ENCODE measurements at regions not wholly inside any gene's neighbourhood (a gene's known extent, or its start where the extent isn't known, plus 50 kb on each side); places are given as distances from the start of the nearest gene placed in this dataset.
"Not testable (repeated sequence)": the region's sequence is repeated elsewhere in the genome, so short reads cannot be mapped to it uniquely, and the experiment has no call there.

DNA sequence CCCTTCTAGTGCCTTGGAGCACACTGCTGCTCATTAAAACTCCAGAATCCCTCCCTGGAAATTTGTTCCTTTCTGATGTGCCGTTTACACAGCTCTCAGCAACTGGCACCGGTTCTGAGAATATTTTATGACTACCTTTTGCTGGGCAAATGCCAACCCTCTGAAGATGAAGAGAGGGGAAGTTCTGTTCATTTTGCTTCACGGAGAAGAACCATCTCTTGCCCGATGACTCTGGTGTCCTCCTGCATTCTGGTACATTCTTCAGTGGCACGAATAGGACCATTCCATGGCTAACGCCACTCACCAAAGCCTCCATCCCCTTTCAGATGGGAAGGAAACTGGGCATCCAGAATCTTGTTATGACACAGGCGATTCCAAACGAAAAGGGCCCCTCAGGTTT, 96.2 kb upstream of the SIM2 start:
- DNase-seq = no peak

DNA sequence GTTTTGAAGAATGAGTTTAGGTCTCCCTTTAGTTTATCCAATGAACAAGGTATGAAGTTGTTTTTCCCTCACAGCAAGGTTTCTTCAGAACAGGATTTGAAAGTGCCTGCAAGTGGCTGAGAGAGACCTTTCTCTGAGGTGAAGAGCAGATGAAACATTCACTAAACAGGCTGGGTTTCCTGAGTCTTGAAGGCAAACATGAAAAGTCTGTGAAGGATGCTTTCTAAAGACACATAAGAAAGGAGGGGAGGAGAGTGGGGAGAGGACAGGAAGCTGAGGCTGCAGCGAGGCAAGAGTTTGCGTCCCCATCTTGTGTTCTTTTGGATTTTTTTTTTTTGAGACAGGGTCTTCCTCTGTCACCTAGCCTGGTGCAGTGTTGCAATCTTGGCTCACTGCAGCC, 95.7 kb upstream of the SIM2 start:
- no peak for DNase-seq

DNA sequence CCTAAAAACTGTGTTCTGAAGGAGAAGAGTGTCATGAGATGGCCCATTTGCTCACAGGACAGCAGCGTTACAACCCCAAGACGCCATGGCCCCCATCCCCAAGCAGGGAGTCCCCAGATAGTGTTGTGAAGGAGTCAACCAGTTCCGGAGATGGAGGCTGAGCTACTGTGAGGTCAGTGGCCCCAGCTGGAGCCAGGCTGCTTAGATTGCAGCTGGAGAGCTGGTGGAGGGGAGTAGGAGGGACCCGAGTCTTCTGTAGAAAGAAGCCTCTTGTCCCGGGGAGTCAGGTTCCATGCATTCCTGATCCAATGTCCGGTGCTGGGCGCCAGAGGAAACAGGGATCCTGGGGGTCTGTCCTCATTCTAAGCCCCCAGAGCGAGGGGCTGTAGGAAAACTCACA, 93.5 kb upstream of the SIM2 start:
- no peak for DNase-seq

DNA sequence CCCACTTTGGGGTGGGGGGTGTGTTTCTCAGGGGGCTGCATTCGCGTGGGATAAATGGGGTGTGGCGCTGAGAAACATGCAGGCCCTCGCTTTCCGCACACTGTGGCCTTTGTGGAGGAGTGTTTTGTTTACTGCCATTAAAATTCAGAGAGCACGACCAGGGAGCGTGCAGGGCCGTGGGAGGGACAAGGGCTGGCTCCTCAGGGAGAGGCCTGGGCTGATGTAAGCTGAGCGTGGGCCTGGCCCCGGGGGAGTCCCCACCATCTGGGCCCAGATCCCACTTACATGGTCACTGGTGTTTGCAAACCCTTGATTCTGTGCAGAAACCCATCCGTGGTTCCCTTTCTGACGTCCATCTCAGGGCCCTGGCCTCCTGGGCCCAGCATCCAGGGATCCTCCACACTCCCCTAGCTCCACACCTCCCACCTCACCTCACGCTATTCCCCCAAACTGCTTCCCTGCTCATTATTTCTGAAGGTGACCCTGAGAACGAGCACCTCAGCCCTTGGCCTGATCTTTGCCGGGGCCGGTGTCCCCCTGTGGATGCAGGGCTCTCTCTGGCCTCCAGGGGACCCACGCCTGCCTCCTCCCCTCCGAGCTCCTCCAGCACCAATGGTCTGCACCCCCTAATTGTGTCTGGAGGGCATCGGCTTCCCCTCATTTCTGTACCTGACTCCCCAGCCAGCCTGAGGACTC, 92.5 kb upstream of the SIM2 start:
- DNase-seq = no peak

DNA sequence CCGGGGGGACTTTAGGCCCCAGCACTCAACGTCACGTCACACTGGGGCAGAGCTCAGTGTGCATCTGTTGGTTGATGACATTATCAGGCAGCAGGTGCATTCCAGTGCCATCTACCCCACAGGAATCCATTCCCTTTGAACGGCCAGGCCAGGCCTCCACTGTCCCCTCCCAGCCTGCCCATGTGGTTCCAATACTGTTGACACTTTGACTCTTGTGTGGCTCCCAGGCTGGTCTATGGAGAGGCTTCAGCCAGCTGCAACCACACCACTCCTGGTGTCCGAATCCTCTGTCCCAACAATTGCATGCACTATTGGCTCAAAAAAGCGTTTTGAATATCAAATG, 92.0 kb upstream of the SIM2 start:
- DNase-seq = no peak

DNA sequence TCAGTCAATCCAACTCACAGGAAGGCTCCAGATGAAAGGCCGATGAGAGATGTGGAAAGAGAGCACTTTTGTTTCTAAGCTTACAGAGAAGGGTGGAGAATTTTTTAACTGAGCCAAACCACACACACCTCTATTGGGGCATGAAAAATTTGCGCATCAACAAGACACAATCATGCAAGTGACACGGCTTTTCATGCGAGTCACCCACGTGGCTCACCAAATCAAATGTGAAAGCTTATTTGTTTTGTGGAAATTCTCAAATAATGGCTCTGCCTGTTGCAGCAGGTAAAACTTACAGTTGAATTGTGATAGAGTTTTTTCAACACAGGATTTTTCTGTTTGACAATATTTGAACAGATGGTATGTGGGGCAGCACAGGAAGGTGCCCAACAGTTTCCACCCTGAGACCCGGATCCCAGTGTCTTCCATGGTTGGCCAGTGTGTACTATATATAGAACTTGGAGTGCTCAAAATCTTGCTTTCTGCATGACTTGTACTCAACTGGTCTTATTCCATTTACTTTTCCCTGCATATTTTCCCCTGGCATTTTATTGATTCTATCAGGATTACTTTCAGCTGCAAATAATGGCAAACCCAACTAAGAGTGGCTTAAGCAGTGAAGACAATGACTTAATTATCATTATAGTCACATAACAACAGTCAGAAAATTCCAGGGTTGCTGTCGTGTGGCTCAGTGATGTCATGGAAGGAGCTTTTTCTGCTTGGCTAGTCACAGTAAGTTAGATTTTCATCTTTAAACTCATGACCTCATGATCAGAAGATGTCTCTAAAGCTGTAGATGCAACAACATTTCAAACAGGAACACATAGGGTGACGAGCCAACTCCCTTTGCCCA, 90.6 kb upstream of the SIM2 start:
- no peak for DNase-seq

DNA sequence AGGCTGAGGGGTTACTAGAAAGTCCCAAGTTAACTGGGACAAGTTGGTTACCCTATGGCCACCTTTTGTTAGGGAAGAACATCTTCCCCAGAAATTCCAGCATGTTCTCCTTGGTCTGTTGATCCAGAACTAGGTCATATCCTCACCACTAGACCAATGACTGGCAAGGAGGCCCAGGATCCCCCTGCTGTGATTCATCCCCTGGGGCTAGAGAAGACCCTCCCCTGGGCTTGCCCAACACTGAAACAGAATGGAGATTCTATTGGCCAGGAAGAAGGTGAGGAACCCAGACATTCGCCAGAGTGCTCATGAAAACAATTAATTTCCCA, 90.1 kb upstream of the SIM2 start:
- no peak for DNase-seq

DNA sequence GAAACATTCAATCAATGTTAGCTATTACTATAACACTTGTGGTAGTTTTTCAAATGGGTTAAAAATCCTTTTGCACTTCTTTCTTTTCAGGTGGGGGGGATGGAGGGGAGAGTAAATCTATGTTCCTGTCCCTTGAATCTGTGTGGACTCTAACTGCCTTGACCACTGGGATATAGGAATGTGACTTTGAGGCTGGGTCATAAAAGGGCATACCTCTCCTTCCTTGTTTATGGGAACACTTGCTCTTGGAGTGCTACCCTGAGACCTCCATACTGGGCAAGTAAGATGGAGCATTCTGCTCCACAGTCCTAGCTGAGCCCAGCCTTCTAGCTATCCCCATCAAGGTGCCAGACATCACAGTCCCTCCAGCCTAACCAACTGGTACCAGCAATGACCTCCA, 89.3 kb upstream of the SIM2 start:
- DNase-seq = no peak

DNA sequence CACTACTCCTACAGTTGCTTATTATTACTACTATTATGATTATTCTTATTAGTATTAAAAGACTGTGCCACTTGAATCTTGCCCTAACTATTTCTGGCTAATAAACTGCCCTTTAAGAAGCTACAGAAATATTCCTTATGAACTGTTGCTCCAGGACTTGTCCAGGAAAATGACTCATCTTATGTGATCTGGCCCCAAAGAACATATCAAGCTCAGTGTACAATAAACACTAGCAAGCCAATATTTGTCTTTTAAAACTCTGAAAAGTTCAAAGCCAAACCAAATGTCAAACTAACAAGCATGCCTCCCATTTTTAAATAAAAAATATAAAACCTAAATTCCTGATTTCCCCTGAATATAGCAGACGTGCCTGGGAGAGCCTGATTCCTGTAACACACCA, 88.7 kb upstream of the SIM2 start:
- DNase-seq = no peak

DNA sequence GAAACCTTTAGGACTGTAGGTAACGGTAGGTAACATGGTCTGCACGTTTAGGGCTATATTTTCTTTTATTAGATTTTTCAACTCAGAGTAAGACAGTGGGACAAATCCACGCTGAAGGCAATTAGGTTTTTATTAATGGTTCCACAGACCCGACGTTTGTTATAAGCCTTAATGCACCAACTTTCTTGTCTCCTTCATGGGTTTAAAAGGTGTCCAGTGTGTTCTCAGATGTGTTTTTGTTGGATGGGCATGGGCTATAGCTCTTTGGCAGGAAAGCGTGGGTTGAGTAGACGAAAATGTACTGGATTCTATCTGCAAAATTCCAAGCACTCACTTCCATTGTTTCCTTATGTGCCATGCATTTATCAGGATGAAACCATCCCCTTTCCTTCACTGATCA, 88.0 kb upstream of the SIM2 start:
- no peak for DNase-seq

DNA sequence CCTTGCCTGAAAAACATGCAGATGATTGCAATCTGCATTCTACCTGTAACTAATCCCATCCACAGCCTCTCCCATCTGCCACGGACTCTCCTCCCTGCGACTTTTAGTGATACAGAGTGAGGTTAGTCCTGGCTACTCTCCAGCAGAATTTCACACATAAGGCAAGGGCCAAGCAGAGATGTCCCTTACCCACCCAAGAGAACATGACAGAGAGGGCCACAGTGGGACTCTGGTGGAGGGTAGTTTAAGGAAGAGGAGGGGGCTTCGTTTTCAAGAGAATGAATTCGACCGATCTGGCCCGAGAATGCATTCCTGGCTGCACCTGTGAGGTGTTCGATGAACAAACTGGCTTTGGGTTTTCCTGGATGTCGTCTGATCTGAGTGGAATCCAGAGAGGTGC, 87.5 kb upstream of the SIM2 start:
- DNase-seq = no peak

DNA sequence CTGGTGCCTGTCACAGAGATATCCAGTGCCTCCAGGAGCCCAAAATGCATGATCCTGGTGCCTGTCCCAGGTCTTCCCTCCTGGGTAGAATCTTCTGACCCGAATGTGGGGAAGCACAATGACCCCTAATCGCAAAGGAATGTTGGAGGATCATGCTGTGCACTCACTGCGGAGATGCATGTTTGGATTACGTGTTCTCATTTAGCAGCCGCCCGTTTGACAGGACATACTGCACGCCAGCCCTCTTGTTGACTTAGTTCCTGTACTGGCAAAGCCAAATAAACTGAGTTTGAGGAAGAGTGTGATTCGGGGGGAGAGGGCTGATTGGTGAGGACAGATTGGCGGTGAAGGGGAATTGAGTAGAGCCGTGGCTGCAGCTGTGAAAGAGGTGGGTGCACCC, 85.9 kb upstream of the SIM2 start:
- no peak for DNase-seq

DNA sequence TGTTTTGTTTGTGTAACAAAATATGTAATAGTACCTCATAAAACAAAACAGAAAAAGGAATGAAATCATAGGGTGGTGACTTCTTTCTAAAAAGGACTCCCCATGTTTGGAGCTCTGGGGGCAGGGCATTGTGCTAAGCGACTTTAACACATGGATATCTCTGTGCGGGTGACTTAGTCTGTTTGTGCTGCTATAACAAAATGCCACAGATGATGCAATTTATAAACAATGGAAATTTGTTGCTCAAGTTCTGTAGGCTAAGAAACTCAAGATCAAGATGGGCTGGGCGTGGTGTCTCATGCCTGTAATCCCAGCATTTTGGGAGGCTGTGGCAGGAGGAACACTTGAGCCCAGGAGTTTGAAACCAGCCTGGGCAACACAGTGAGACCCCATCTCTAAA, 85.4 kb upstream of the SIM2 start:
- no peak for DNase-seq

DNA sequence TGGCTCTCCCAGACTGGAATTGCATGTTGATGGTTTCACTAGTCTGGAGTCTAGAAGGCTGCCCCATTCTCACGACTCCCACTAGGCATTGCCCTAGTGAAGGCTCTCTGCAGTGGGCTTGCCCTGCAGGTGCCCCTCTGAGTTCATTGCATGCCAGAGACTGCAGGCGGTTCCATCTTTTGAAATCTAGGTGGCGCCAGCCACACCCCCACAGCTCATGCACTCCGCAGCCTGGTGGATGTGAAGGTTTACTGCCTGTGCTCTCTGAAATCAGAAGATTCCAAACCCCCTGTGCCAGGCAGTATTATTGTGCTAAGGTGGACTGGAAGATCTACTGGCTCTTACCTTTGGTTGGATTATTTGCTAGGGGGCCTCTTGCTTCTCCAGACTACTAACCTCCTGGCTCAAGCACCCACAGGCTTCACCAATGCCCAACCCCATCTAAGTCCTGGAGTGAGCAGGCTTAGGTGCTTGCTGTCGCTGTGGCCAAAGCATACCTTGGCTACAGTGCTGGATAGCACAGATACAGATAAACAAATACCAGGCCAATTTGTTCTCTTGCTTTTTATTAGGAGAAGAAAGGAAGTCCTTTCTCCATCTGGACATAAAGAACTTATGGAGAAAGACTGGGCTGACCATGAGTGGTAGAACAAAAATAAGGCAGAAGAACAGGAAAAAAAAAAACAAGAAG, 83.5 kb upstream of the SIM2 start:
- DNase-seq = no peak

DNA sequence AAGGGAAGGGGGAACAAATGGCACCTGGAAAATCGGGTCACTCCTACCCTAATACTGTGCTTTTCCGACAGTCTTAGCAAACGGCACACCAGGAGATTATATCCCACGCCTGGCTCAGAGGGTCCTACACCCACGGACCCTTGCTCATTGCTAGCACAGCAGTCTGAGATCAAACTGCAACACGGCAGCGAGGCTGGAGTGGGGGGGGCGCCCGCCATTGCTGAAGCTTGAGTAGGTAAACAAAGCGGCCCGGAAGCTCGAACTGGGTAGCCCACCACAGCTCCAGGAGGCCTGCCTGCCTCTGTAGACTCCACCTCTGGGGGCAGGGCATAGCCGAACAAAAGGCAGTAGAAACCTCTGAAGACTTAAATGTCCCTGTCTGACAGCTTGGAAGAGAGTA, 82.1 kb upstream of the SIM2 start:
- not testable (repeated sequence) for DNase-seq

DNA sequence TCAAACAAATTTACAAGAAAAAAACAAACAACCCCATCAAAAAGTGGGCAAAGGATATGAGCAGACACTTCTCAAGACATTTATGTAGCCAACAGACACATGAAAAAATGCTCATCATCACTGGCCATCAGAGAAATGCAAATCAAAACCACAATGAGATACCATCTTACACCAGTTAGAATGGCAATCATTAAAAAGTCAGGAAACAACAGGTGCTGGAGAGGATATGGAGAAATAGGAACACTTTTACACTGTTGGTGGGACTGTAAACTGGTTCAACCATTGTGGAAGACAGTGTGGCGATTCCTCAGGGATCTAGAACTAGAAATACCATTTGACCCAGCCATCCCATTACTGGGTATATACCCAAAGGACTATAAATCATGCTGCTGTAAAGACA, 77.1 kb upstream of the SIM2 start:
- not testable (repeated sequence) for DNase-seq

DNA sequence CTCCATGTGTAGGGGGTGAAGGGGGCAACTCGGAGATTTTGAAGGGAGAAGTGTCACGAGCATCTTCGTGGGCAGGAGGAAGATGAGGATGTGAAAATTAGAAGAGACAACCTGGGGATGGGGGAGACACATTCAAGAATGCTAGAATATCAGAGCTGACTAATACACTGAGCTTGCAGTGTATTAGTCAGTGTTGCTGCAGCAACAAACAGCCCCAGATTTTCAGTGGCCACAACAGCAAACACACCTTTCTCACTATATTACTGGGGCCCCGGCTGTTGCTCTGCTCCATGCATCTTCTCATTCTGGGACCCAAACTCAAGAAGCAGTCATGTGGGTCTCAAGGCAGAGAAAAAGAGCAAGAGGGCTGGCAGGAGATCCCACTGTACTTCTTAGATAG, 74.8 kb upstream of the SIM2 start:
- no peak for DNase-seq

DNA sequence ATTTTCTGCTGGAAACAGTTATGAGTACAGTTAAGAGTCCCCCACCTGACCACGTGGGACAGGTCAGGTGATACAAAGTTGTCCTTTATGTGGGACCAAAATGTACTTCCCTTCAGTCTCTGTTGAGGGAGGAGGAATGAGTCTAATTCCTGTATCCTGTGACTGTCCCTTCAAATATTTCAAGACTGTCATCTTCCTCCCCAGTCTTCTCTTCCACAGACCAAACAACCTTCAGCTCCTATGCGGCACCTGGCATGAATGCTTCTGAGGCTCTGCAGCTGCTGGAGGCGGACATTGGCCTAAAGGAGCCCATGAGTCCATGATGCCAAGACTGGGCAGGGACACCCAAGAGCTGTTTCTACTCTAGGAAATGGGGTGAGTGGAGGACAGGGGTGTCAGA, 72.1 kb upstream of the SIM2 start:
- no peak for DNase-seq

DNA sequence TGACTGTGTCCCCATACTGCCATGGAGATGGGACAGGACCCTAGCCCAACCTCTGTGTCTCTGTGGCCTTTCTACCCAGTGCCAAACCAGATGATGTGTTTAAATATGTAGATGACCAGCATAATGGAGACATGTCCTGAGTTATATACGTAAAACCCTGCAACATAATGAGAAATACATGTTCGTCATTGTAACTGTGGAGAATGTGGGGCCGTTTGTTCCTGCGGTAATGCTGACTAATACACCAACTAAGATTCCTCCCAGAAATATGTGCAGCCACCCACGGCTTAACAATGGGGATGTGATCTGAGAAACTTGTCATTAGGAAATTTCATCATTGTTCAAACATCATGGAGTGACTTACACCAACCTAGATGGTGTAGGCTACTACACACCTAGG, 71.7 kb upstream of the SIM2 start:
- no peak for DNase-seq

DNA sequence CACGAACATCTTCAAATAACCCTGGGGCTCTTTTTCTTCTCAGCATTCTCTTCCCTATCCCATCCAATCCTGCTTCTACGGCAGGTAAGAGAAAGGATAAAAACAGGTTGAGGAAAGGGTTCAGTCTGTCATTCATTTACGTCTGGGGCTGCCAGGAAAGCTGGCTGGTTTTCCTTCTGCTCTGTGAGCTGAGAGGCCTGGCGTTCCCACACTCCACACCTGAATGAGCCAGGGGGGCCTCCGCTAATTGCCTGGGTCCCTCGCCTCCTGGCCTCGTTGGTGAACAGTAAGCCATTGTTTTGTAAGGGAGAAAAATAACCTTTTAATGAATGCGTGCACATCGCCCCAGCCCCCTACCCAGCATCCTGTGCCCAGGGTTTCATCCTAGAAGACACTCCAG, 70.8 kb upstream of the SIM2 start:
- no peak for DNase-seq

DNA sequence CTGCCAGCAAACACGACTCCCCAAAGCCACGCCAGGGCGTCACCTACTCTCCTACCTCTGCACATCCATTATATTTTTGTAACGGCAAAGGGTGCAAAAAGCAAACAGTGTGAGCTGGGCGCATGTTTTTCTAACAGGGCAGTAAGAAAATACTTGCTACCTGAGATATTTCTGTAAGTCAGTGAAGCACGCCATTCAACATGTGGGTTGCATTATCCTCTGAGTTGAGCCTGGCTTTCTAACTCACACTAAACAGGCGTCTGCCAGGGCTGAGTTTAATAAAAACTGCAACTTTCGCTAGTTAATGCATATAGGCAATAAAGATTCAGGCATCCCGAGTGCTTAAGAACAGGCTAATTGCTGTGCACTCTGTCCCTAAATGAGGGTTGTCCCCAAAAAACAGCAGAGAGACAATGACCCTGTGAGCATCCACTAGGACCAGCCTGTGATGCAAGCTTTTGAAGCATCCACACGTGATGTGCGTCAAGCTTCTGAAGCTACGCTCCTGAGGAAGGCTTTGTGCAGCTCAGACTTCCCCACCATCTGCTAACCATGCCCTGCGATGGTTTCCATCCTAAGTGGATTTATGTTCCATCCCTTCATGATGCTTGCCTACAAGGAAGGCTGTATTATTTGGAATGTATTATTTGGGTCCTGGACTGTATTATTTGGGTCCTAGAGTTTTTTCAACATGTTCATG, 70.0 kb upstream of the SIM2 start:
- DNase-seq = no peak

DNA sequence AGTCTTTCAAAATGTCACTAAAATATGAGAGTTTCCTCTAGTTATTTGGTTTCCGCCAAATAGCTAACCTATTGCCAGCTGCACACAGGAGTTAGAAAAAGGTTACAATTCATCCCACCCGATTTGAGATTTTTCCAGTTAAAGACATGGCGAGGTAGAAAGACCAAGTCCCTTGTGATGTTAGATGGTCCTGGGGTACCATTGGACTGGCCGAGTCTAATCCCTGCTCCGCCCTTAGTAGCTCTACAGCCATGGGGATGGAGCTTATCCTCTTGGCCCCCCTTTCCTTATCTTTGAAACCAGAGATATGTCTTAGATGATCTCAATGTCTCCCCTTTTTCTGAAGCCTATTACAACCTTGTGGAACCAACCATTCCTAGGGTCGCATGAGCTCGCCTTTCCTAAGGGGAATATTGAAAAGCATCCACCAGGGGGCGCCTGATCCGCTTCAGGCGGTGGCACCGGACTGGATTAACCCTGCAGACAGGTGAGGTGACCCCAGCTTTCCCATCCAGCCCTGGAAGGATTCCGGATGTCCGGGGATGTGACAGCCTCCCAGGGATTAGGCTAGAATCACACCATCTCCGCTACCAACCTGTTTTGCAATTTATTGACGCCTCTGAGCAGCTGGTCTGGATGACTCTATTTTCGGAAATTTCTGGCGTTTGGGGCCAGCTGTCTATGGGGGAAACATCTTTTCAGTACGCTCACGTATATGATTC, 68.3 kb upstream of the SIM2 start:
- peak; percentile 43 for DNase-seq

DNA sequence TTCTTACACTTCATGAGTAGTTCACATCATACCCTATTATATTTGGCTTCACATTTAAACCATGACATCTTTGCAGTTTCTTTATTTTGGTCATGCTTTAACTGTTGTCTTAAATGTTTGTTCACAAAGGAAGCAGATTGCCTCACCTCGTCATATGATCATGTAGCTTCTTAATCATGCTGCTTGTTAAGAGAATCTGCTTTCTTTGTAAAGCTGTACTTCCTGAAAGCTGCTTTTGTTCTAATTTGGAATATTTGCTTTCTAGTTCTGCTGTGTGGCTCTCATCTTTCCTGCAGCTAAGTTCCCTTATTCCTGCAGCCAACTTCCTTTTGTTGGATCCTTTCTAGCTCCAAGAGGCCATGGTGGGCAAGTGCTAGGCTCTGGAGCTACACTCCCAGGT, 62.9 kb upstream of the SIM2 start:
- no peak for DNase-seq
